ENCODE measurements at regions not wholly inside any gene's neighbourhood (a gene's known extent, or its start where the extent isn't known, plus 50 kb on each side); places are given as distances from the start of the nearest gene placed in this dataset.

GRCh38 chr9:78493166-78493742, 196.3 kb downstream of the PSAT1 start:
- no peak for DNase-seq (ENCODE audit: low read depth, low spot score)

- no peak for DNase-seq (ENCODE audit: low read depth, low spot score)
These were observed 205.6 kb downstream of the PSAT1 start for GRCh38 chr9:78502566-78502965.

DNA sequence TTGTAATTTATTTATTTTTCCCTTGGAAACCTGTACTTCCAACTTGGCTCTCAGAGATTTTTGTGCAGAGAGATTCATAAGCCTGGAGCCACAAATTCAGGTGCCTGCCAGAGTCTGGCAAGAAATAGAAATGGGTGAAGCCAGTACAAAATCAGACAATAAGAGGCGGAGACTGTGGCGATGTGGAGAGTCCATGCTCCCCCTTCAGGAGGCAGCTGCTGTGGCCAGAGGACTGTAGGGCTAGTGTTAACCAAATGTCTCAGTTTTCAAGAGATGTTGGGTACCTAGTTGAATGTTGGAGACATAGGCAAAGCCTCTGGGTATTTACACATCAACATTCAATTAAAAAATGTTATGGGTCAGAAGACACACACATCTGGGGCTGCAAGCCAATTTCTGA, 208.6 kb downstream of the PSAT1 start:
- DNase-seq (ENCODE audit: low read depth, low spot score): no peak

GRCh38 chr9:78507037-78507436, 210.1 kb downstream of the PSAT1 start:
- no peak for DNase-seq (ENCODE audit: low read depth, low spot score)

- no peak for DNase-seq (ENCODE audit: low read depth, low spot score)
These were observed 213.1 kb downstream of the PSAT1 start for GRCh38 chr9:78510035-78510434.

- no peak for DNase-seq (ENCODE audit: low read depth, low spot score)
These were observed 218.2 kb downstream of the PSAT1 start for GRCh38 chr9:78515108-78515507.

DNA sequence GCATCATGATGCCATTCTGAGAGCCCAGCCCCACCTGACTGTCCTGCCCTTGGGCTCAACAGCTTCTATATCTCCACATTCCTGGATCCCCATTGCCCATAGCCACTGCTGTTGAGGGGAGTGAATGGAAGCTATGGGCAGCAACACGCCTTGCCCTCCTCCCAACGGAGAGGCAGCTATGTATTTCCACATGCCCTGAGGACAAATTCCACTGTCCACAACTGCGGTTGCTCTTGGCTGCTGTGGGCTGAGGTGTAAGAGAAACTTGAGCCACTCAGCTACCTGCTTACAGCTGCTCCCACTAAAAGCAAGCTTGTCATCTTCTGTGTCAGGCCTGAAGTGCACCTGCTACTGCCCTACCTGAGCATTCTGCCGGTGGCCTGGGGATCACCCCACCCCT, 222.9 kb downstream of the PSAT1 start:
- no peak for DNase-seq (ENCODE audit: low read depth, low spot score)

DNA sequence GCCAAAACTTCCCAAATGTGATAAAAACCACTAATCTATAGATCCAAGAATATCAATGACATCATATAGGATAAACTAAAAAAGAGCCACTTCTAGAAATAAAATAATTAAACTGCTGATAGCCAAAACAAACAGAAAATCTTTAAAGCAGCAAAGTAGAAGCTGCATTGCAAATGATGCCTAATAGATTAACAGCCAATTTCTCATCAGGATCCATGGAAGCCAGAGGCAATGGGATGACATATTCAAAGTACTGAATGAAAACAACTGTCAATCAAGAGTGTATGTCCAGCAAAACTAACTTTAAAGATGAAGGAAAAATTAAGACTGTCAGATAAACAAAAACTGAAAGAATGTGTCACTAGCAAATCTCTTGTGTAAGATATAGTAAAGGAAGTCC, 224.8 kb downstream of the PSAT1 start:
- DNase-seq (ENCODE audit: low read depth, low spot score): no peak

- DNase-seq (ENCODE audit: low read depth, low spot score): no peak
These were observed 229.1 kb downstream of the PSAT1 start for GRCh38 chr9:78525986-78526560.

- no peak for DNase-seq (ENCODE audit: low read depth, low spot score)
These were observed 236.6 kb downstream of the PSAT1 start for GRCh38 chr9:78533500-78533899.

DNA sequence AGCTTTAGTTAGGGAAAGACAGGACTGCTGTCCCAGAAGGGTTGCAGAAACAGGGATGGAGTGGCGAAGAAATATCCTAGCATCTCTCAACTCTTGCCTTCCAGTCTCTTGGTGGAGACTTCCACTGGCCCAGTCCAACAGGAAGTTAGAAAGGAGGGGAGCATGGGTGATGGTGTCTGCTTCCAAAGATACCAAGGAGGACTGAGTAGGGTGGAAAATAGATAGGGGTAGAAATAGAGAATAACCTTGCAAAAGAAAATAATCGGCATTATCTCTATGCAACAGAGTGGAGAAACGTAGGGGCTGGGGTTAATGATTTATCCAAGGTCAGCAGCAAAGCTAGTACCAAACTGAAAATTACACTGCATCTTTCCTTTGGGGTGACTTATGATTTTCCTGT, 242.3 kb downstream of the PSAT1 start:
- no peak for DNase-seq (ENCODE audit: low read depth, low spot score)

DNA sequence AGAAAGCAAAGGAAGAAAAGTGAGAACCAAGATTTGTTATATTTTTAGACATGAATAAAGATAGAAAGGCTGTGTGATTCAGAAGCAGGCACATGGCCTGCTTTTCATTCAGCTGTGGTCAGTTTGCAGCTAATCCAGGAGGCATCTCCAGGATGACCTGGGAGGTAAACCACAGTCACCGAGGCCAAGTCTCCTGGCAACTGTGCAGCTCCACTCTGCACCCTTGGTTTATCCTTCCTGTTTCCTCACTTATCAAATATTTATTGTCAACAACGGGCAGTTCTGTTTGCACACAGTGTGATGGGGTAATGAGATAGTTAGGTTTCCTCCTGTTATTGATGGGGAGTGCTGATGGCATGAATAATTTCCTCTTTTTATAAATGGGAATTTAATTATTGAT, 243.0 kb downstream of the PSAT1 start:
- DNase-seq (ENCODE audit: low read depth, low spot score): no peak

DNA sequence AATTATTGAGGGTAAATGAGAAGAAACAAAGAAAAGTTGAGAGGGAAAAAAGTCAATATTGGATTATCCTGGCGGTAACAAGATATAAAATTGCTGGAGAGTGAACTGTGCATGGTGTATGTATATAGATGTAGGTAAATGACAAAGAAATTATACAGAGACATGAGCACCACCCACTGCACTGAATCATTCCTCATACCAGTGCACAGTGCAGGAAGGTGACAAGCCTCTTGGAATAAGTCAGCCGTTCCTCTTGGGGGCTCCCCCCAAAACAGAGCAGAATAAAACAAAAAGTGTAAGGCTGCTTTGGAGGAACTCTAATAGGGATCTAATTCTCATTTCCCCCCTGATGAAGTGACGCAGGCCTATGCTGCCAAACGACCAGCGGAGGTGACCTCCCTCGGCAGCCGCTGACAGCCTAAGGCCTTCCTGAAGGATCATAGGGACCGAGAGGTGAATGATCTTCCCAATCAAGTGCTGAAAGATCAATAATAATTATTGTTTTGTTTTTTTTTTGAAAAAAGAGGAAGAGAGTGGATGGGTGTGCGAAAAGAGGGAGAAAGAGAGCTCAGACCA, 245.0 kb downstream of the PSAT1 start:
- no peak for DNase-seq (ENCODE audit: low read depth, low spot score)

GRCh38 chr9:78542491-78543181, 245.7 kb downstream of the PSAT1 start:
- no peak for DNase-seq (ENCODE audit: low read depth, low spot score)

- DNase-seq (ENCODE audit: low read depth, low spot score): no peak
These were observed 246.4 kb downstream of the PSAT1 start for GRCh38 chr9:78543353-78543752.

- DNase-seq (ENCODE audit: low read depth, low spot score): no peak
These were observed 247.3 kb downstream of the PSAT1 start for GRCh38 chr9:78544230-78544629.

DNA sequence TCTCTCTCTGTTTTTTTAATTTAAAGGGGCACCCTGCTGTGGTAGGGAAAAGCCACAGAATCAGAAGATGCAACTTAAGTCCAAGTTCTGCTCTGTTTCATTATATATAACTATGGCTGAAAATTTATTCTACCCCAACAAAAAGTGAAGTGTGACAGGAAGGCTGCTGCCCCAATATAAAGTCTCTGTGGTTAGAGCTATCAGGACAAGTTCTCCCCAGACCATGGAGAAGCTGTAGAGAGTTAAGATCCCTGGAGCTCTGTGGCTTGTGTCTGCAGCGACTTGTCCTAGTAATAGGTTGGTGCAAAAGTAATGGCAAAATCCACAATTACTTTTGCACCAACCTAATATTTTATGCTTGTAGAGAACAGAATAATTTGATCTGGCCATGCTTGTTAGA, 250.9 kb downstream of the PSAT1 start:
- no peak for DNase-seq (ENCODE audit: low read depth, low spot score)

- no peak for DNase-seq (ENCODE audit: low read depth, low spot score)
These were observed 251.7 kb downstream of the PSAT1 start for GRCh38 chr9:78548670-78549069.

DNA sequence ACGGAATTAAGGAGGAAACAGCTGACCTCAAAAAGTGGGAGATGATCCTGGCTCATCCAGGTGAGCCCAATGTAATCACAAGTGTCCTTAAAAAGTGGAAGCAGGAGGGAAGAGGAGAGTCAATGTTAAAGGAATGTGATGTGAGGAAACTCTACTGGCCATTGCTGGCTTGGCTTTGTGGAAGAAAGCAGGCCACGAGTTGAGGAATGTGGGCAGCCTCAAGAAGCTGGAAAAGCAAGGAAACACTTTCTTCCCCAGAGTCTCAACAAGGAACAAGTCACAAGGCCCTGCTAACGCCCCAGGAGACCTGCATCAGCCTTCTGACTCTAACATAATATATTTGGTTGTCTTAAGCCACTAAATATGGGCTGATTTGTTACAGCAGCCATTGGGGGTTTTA, 252.8 kb downstream of the PSAT1 start:
- DNase-seq (ENCODE audit: low read depth, low spot score): no peak

GRCh38 chr9:78552802-78553201, 255.9 kb downstream of the PSAT1 start:
- DNase-seq (ENCODE audit: low read depth, low spot score): no peak

DNA sequence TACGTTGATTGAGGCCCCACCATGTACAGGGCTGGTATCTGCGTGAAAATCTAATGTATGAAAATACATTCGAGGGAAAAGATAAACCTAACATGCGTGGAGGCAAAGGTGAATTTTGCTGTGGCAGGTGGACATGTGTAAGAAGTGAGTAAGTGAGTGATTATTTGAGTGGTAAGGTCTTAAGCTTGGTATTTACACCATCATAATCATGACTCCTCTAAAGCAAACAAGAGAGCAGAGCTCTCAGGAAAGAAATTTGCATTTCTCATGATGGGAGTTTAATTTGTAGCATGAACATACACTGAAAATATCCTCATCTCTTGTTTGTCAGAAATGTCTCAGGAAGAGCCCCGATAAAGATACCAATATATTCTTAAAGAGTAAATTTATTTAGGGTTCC, 260.6 kb downstream of the PSAT1 start:
- no peak for DNase-seq (ENCODE audit: low read depth, low spot score)

DNA sequence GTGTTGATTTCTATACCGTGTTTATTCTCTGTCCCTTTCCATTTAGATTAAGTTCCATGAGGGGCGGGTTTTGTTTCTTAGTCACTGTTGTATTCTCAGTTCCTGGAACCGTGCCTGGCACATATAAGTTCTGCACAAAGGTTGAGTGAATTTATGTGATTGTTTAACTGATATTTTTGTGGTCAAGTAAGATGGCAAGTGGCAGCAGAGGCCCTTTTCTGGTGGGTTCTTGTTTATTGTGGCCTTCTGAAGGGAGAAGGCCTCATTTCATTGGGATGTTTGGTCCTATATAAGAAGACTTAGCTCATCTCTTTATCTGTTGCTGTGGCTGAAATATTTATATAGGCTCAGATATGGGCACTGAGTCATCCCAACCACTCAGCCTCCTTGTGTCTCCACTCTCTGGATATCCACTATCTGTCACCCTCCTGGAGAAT, 262.5 kb downstream of the PSAT1 start:
- no peak for DNase-seq (ENCODE audit: low read depth, low spot score)

GRCh38 chr9:78562021-78562420, 265.1 kb downstream of the PSAT1 start:
- no peak for DNase-seq (ENCODE audit: low read depth, low spot score)
